ENCODE measurements at regions not wholly inside any gene's neighbourhood (a gene's known extent, or its start where the extent isn't known, plus 50 kb on each side); places are given as distances from the start of the nearest gene placed in this dataset.
"Not testable (repeated sequence)": the region's sequence is repeated elsewhere in the genome, so short reads cannot be mapped to it uniquely, and the experiment has no call there.

- not testable (repeated sequence) for TF ChIP-seq POLR2AphosphoS5 (IDR thresholded peaks at IDR 0.05; ENCODE audit: low read depth, low read length); POLR2A (IDR thresholded peaks at IDR 0.05; ENCODE audit: low read depth, low read length); TAF1 (IDR thresholded peaks at IDR 0.05; ENCODE audit: borderline replicate concordance, low read depth, low read length)
Measured at GRCh38 chr2:150059676-150060075, 427.8 kb downstream of the RND3 start.
